ENCODE measurements at regions not wholly inside any gene's neighbourhood (a gene's known extent, or its start where the extent isn't known, plus 50 kb on each side); places are given as distances from the start of the nearest gene placed in this dataset.

DNA sequence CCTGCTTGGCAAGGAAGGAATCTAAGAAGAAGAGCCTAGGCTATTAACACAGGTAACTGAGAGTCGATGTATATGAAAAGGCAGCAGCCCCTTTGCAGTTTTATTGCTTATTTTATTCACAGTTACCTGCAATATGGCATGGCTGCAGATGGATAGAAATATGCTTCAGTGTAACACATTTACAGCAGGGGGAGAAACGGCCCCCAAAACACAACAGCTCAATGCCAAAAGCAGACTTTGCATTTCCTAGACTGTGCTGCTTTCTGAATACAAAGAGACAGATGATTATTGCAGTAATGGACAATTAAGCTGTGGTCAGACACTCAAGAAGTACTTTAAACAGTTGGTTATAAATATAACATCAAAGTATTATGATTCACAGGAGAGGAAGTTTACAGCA lies 108.0 kb upstream of the CDH13 start:
- Mint-ChIP-seq H3K27me3 (no peaks in the 10 kb centered on the region), H3K4me1 (no peaks in the 10 kb centered on the region), H3K27ac (no peak overlapping the region), H3K36me3 (no peaks in the 10 kb centered on the region), H3K9me3 (no peaks in the 10 kb centered on the region), H3K4me3 (no peak overlapping the region)
- no peak for DNase-seq
- ATAC-seq (replicated peaks): no peak

DNA sequence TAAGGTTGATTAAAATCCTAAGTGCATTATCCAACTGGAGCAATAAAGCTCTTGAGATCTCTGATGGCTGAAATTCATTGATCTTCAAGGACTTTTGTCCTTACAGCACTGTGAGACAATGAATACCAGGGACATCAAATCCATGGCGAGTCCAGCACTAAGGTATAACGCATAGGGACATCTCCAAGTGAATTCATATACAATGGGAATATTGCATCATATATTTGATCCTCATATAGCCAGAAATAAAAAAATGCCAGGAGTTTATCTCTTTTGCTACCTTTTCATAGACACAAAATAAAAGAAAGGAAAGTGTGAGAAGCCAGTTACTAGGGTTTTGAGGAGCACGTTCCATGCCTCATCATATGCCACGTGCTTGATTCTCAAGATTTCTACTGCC lies 112.5 kb upstream of the CDH13 start:
- no peaks in the 10 kb centered on the region for H3K4me1 Mint-ChIP-seq
- H3K9me3 Mint-ChIP-seq: no peaks in the 10 kb centered on the region
- no peak overlapping the region for H3K4me3 Mint-ChIP-seq
- DNase-seq: no peak
- H3K36me3 Mint-ChIP-seq: no peaks in the 10 kb centered on the region
- no peaks in the 10 kb centered on the region for H3K27me3 Mint-ChIP-seq
- ATAC-seq (replicated peaks): no peak
- H3K27ac Mint-ChIP-seq: no peak overlapping the region

- DNase-seq: no peak
- Mint-ChIP-seq H3K4me1 (no peaks in the 10 kb centered on the region), H3K27ac (no peak overlapping the region), H3K4me3 (no peak overlapping the region), H3K27me3 (no peaks in the 10 kb centered on the region), H3K9me3 (peaks cover 8 to 12% of the 10 kb centered on the region in 2 donors), H3K36me3 (no peaks in the 10 kb centered on the region)
- ATAC-seq (replicated peaks): no peak
These were observed 115.9 kb upstream of the CDH13 start for GRCh38 chr16:82510789-82511305.

- Mint-ChIP-seq H3K27me3 (no peaks in the 10 kb centered on the region), H3K4me3 (no peak overlapping the region), H3K9me3 (peaks cover 8 to 12% of the 10 kb centered on the region in 2 donors), H3K27ac (no peak overlapping the region), H3K4me1 (no peaks in the 10 kb centered on the region), H3K36me3 (no peaks in the 10 kb centered on the region)
- DNase-seq (no peak), ATAC-seq (replicated peaks) (no peak)
These were observed 116.9 kb upstream of the CDH13 start for GRCh38 chr16:82509691-82510430.

GRCh38 chr16:82506692-82507670 lies 119.8 kb upstream of the CDH13 start:
- DNase-seq (no peak), ATAC-seq (replicated peaks) (no peak)
- H3K9me3 Mint-ChIP-seq: peaks cover 8 to 12% of the 10 kb centered on the region in 2 donors
- no peaks in the 10 kb centered on the region for H3K27me3 Mint-ChIP-seq
- no peak overlapping the region for H3K27ac Mint-ChIP-seq
- no peak overlapping the region for H3K4me3 Mint-ChIP-seq
- no peaks in the 10 kb centered on the region for H3K36me3 Mint-ChIP-seq
- no peaks in the 10 kb centered on the region for H3K4me1 Mint-ChIP-seq

DNA sequence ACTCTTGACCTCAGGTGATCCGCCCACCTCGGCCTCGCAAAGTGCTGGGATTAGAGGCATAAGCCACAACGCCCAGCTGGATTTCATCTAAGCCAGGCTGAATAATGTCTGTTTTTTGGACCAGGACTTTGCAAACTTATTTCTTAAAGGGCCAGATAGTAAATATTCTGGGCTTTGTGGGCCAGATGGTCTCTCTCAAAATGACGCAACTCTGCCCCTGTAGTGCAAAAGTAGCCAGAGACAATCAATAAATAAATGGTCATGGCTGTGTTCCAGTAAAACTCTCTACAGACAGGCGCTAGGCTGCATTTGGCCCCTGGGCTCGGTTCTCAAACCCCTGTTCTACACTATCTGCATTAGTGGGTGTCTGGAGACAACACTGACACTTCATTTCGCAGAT lies 121.9 kb upstream of the CDH13 start:
- Mint-ChIP-seq H3K9me3 (peaks cover 8 to 12% of the 10 kb centered on the region in 2 donors), H3K4me3 (no peak overlapping the region), H3K27ac (no peak overlapping the region), H3K36me3 (no peaks in the 10 kb centered on the region), H3K4me1 (no peaks in the 10 kb centered on the region), H3K27me3 (peaks cover 0 to 3% of the 10 kb centered on the region in 2 donors)
- ATAC-seq (replicated peaks) (no peak), DNase-seq (no peak)

GRCh38 chr16:82499302-82499701 lies 127.5 kb upstream of the CDH13 start:
- Mint-ChIP-seq H3K4me1 (no peaks in the 10 kb centered on the region), H3K27me3 (peaks cover 0 to 3% of the 10 kb centered on the region in 2 donors), H3K27ac (no peak overlapping the region), H3K9me3 (no peaks in the 10 kb centered on the region), H3K4me3 (no peak overlapping the region), H3K36me3 (no peaks in the 10 kb centered on the region)
- DNase-seq (no peak), ATAC-seq (replicated peaks) (no peak)

GRCh38 chr16:82497139-82497538 lies 129.6 kb upstream of the CDH13 start:
- Mint-ChIP-seq H3K9me3 (no peaks in the 10 kb centered on the region), H3K4me1 (no peaks in the 10 kb centered on the region), H3K27me3 (peaks cover 0 to 11% of the 10 kb centered on the region in 2 donors), H3K27ac (no peak overlapping the region), H3K36me3 (no peaks in the 10 kb centered on the region), H3K4me3 (no peak overlapping the region)
- ATAC-seq (replicated peaks) (no peak), DNase-seq (no peak)

GRCh38 chr16:82488460-82488859 lies 138.3 kb upstream of the CDH13 start:
- Mint-ChIP-seq H3K27ac (no peak overlapping the region), H3K4me3 (no peak overlapping the region), H3K4me1 (no peaks in the 10 kb centered on the region), H3K9me3 (no peaks in the 10 kb centered on the region), H3K27me3 (peaks cover 1 to 7% of the 10 kb centered on the region in 2 donors), H3K36me3 (no peaks in the 10 kb centered on the region)
- no peak for DNase-seq
- no peak for ATAC-seq (replicated peaks)

- H3K9me3 Mint-ChIP-seq: peaks cover 0 to 2% of the 10 kb centered on the region in 2 donors
- no peak overlapping the region for H3K4me3 Mint-ChIP-seq
- H3K27me3 Mint-ChIP-seq: peaks cover 5 to 18% of the 10 kb centered on the region in 2 donors
- ATAC-seq (replicated peaks): no peak
- no peak for DNase-seq
- no peaks in the 10 kb centered on the region for H3K4me1 Mint-ChIP-seq
- peak overlapping the region; percentile 14 for H3K27ac Mint-ChIP-seq
- no peaks in the 10 kb centered on the region for H3K36me3 Mint-ChIP-seq
These were observed 145.3 kb upstream of the CDH13 start for GRCh38 chr16:82481455-82481854.

DNA sequence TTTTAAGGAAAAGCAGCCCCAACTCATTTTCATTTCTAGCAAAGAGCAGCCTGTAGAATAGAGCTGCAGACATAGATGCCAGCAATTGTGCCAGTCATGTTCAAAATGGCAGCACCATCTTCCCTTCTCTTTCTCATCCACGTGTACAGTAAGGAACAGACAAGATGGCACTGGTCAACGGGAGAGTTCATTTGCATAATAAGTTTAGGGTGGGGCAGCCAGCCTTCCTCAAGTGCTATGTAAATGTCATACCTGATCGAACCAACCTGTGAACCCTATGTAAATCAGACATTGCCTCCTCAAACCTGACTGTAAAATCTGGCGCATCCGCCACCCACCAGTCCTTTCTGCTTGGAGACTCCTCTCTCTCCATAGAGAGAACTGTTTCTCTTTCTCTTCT lies 150.0 kb upstream of the CDH13 start:
- Mint-ChIP-seq H3K4me3 (no peak overlapping the region), H3K27me3 (peaks cover 18 to 41% of the 10 kb centered on the region in 2 donors), H3K27ac (no peak overlapping the region), H3K9me3 (peaks cover 0 to 6% of the 10 kb centered on the region in 2 donors), H3K36me3 (peaks cover 0 to 1% of the 10 kb centered on the region in 2 donors), H3K4me1 (no peaks in the 10 kb centered on the region)
- ATAC-seq (replicated peaks): no peak
- DNase-seq: no peak

DNA sequence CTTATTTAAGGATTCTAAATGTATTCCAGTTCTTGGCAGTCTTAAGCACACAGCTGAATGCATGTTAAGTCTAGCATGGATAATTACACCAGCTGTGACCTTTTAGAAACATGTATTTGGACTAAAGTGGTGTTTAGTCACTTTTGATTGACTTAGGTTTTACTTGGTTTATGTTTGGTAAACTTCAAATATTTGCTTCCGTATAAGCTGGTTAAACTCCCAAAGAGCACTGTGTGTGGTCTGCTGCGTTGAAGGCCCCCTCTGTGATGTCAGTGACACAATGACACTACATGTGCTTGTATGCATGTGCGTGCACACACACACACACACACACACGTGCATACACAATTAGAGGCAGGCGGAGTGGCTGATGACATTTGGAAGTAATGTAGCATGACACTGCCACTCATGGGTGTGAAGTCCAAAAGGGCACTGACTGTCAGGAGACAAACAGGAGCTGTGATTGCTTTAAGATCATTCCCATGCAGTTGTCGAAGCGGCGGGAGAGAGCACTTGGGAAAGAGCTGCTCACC lies 156.1 kb upstream of the CDH13 start:
- Mint-ChIP-seq H3K36me3 (peaks cover 0 to 1% of the 10 kb centered on the region in 2 donors), H3K4me1 (no peaks in the 10 kb centered on the region)
- ATAC-seq (replicated peaks): no peak

GRCh38 chr16:82470016-82470415 lies 156.8 kb upstream of the CDH13 start:
- H3K27ac Mint-ChIP-seq: no peak overlapping the region
- no peaks in the 10 kb centered on the region for H3K4me1 Mint-ChIP-seq
- no peak for ATAC-seq (replicated peaks)
- H3K4me3 Mint-ChIP-seq: no peak overlapping the region
- H3K27me3 Mint-ChIP-seq: peaks cover 6 to 18% of the 10 kb centered on the region in 2 donors
- H3K36me3 Mint-ChIP-seq: peaks cover 0 to 1% of the 10 kb centered on the region in 2 donors
- DNase-seq: no peak
- peaks cover 0 to 4% of the 10 kb centered on the region in 2 donors for H3K9me3 Mint-ChIP-seq

More for the DNA sequence above, 156.1 kb upstream of the CDH13 start:
- no peak for DNase-seq
- Mint-ChIP-seq H3K4me3 (no peak overlapping the region), H3K27ac (no peak overlapping the region), H3K27me3 (peaks cover 6 to 19% of the 10 kb centered on the region in 2 donors), H3K9me3 (peaks cover 0 to 4% of the 10 kb centered on the region in 2 donors)

DNA sequence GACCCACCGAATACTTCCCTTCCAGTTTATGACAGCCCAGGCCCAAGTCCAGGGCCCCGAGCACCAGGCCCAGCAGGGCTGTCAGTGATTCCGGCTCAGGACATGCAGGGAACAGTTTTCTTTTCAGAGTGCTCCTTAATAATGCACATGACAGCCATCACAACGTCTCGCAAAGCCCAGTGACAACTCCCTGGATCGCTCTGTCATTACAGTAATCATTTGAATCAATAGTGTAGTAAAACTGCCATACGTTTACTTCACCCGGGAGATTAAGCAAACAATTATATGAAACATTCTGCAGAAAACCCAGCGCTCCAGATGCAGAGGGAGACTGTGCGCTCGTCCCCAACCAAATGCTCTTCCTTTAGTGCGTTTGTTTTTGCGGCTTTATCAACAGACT lies 162.6 kb upstream of the CDH13 start:
- no peaks in the 10 kb centered on the region for H3K36me3 Mint-ChIP-seq
- ATAC-seq (replicated peaks): no peak

More for the DNA sequence above, 162.6 kb upstream of the CDH13 start:
- Mint-ChIP-seq H3K27me3 (peaks cover 0 to 5% of the 10 kb centered on the region in 2 donors), H3K4me3 (no peak overlapping the region), H3K9me3 (no peaks in the 10 kb centered on the region), H3K27ac (no peak overlapping the region), H3K4me1 (no peaks in the 10 kb centered on the region)
- DNase-seq: no peak
